ENCODE measurements at regions not wholly inside any gene's neighbourhood (a gene's known extent, or its start where the extent isn't known, plus 50 kb on each side); places are given as distances from the start of the nearest gene placed in this dataset.

- TF ChIP-seq CTCF (IDR thresholded peaks at IDR 0.05) (no peak), POLR2A (IDR thresholded peaks at IDR 0.05) (no peak)
Observed at GRCh38 chr3:182651461-182651860, 141.8 kb upstream of the ATP11B start.

All from uterus (tissue), 2 donors.